ENCODE measurements at regions not wholly inside any gene's neighbourhood (a gene's known extent, or its start where the extent isn't known, plus 50 kb on each side); places are given as distances from the start of the nearest gene placed in this dataset.

DNA sequence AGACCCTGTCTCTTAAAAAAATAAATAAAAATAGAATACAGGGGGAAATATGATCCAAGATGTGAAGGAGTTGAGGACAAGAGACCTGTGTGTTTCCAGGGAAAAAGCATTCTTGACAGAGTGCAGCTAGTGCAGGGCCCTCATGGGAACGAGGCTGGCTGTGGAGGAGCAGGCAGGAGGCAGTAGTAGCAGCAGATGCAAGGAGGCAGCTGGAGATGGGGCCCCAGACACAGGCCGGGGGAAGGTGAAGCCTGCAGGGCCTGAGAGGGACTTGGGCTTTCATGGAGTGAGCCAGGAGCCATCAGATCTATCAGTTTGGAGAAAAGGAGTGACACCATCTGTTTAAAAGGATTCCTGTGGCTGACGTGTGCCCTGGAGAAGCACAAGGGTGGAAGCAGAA lies 71.4 kb upstream of the ZNF438 start:
- TF ChIP-seq, protein P1, sequence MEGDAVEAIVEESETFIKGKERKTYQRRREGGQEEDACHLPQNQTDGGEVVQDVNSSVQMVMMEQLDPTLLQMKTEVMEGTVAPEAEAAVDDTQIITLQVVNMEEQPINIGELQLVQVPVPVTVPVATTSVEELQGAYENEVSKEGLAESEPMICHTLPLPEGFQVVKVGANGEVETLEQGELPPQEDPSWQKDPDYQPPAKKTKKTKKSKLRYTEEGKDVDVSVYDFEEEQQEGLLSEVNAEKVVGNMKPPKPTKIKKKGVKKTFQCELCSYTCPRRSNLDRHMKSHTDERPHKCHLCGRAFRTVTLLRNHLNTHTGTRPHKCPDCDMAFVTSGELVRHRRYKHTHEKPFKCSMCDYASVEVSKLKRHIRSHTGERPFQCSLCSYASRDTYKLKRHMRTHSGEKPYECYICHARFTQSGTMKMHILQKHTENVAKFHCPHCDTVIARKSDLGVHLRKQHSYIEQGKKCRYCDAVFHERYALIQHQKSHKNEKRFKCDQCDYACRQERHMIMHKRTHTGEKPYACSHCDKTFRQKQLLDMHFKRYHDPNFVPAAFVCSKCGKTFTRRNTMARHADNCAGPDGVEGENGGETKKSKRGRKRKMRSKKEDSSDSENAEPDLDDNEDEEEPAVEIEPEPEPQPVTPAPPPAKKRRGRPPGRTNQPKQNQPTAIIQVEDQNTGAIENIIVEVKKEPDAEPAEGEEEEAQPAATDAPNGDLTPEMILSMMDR (conservative IDR thresholded peaks at IDR 0.05): no peak
- TF ChIP-seq EZH2 (IDR thresholded peaks at IDR 0.05; ENCODE audit: low read depth): no peak

Data from PC-9 (cell line).